Vagina (tissue), 2 donors: ENCODE measurements at regions not wholly inside any gene's neighbourhood (a gene's known extent, or its start where the extent isn't known, plus 50 kb on each side); places are given as distances from the start of the nearest gene placed in this dataset.

Source experiments
- DNase-seq, 2 donors: peaks; one replicate each; pipeline ENCODE4 v3.0.0-alpha.2; 2017; ENCODE audit errors: extremely low spot score in 2 of 2
- H3K27ac ChIP-seq: fragments of 200-600 bp; sonication (generic); one replicate; pipeline ENCODE4 v1.5.1; 2019
- H3K27me3 ChIP-seq: fragments of 200-600 bp; sonication (generic); one replicate; pipeline ENCODE4 v1.5.1; 2019
- H3K36me3 ChIP-seq, 2 donors: fragments of 200-600 bp; sonication (generic); one replicate each; pipeline ENCODE4 v1.5.1; 2017 to 2019
- H3K4me1 ChIP-seq: fragments of 200-600 bp; sonication (generic); one replicate; pipeline ENCODE4 v1.5.1; 2019
- H3K4me3 ChIP-seq, 2 donors: fragments of 200-600 bp; sonication (generic); 1 replicate in 1 of 2; 2 replicates in 1 of 2; pipeline ENCODE4 v1.5.1; 2016 to 2019
- H3K9me3 ChIP-seq: fragments of 200-600 bp; sonication (generic); one replicate; pipeline ENCODE4 v1.5.1; 2019
- CTCF ChIP-seq, 3 experiments: fragments of 450-650 bp in 2 of 3; fragments of 200-600 bp in 1 of 3; sonication (generic) in 1 of 3; IDR thresholded peaks; one replicate each; pipeline ENCODE4 v1.5.1; 2017 to 2019; ENCODE audit warnings: antibody characterized with exemption in 3 of 3, mild to moderate bottlenecking in 2 of 3, moderate library complexity in 2 of 3
- POLR2A ChIP-seq, 2 donors: fragments of 450-650 bp; IDR thresholded peaks; one replicate each; pipeline ENCODE4 v1.6.1; 2017; ENCODE audit warnings: antibody characterized with exemption in 2 of 2, mild to moderate bottlenecking in 2 of 2, moderate library complexity in 2 of 2
- POLR2AphosphoS5 ChIP-seq, 2 donors: sonication (generic); formaldehyde crosslinking; IDR thresholded peaks; one replicate each; pipeline ENCODE4 v1.9.0; 2017; ENCODE audit warnings: antibody characterized with exemption in 2 of 2, mild to moderate bottlenecking in 2 of 2, low read depth in 1 of 2; ENCODE audit not compliant: insufficient read depth in 1 of 2
- intact Hi-C: fragments of 100-400 bp; cut with DNase I; formaldehyde crosslinking; loops from one replicate; pipeline ENCODE4 v1.15.1; 2023

GRCh38 chr3:21839592-21839991, 88.6 kb upstream of the ZNF385D start:
- intact Hi-C loops: no loop called here

GRCh38 chr3:21847005-21847404, 96.0 kb upstream of the ZNF385D start:
- no peaks in the 10 kb centered on the region for H3K36me3 ChIP-seq
- H3K4me3 ChIP-seq: no peak overlapping the region
- intact Hi-C loops: no loop called here
- DNase-seq: no peak
- TF ChIP-seq CTCF (IDR thresholded peaks at IDR 0.05): no peak
- no peak for TF ChIP-seq POLR2A (IDR thresholded peaks at IDR 0.05)
- no peak for TF ChIP-seq POLR2AphosphoS5 (IDR thresholded peaks at IDR 0.05; ENCODE audit: insufficient read depth in 1 of 2, low read depth in 1 of 2)
- no peaks in the 10 kb centered on the region for H3K27me3 ChIP-seq
- H3K9me3 ChIP-seq: no peaks in the 10 kb centered on the region
- no peaks in the 10 kb centered on the region for H3K4me1 ChIP-seq
- H3K27ac ChIP-seq: no peak overlapping the region

More at GRCh38 chr3:21839592-21839991, 88.6 kb upstream of the ZNF385D start:
- Histone ChIP-seq H3K9me3 (no peaks in the 10 kb centered on the region), H3K27me3 (no peaks in the 10 kb centered on the region), H3K4me1 (no peaks in the 10 kb centered on the region), H3K36me3 (no peaks in the 10 kb centered on the region), H3K4me3 (no peak overlapping the region), H3K27ac (no peak overlapping the region)
- no peak for TF ChIP-seq POLR2AphosphoS5 (IDR thresholded peaks at IDR 0.05; ENCODE audit: insufficient read depth in 1 of 2, low read depth in 1 of 2)
- no peak for TF ChIP-seq CTCF (IDR thresholded peaks at IDR 0.05)
- TF ChIP-seq POLR2A (IDR thresholded peaks at IDR 0.05): no peak
- DNase-seq: no peak

GRCh38 chr3:21859124-21860081, 108.4 kb upstream of the ZNF385D start:
- Histone ChIP-seq H3K4me1 (no peaks in the 10 kb centered on the region), H3K4me3 (no peak overlapping the region), H3K9me3 (no peaks in the 10 kb centered on the region), H3K36me3 (no peaks in the 10 kb centered on the region), H3K27ac (no peak overlapping the region), H3K27me3 (no peaks in the 10 kb centered on the region)
- TF ChIP-seq POLR2AphosphoS5 (IDR thresholded peaks at IDR 0.05; ENCODE audit: insufficient read depth in 1 of 2, low read depth in 1 of 2) (no peak), POLR2A (IDR thresholded peaks at IDR 0.05) (no peak), CTCF (IDR thresholded peaks at IDR 0.05) (no peak)
- intact Hi-C loops: no loop called here
- no peak for DNase-seq

GRCh38 chr3:21860082-21860475, 109.1 kb upstream of the ZNF385D start:
- no peaks in the 10 kb centered on the region for H3K36me3 ChIP-seq
- TF ChIP-seq POLR2AphosphoS5 (IDR thresholded peaks at IDR 0.05; ENCODE audit: insufficient read depth in 1 of 2, low read depth in 1 of 2) (no peak), POLR2A (IDR thresholded peaks at IDR 0.05) (no peak), CTCF (IDR thresholded peaks at IDR 0.05) (no peak)
- no peak overlapping the region for H3K4me3 ChIP-seq
- H3K4me1 ChIP-seq: no peaks in the 10 kb centered on the region
- no peaks in the 10 kb centered on the region for H3K27me3 ChIP-seq
- intact Hi-C loops: no loop called here
- no peak overlapping the region for H3K27ac ChIP-seq
- H3K9me3 ChIP-seq: no peaks in the 10 kb centered on the region
- no peak for DNase-seq

- TF ChIP-seq POLR2AphosphoS5 (IDR thresholded peaks at IDR 0.05; ENCODE audit: insufficient read depth in 1 of 2, low read depth in 1 of 2): no peak
- Histone ChIP-seq H3K4me3 (no peak overlapping the region), H3K4me1 (no peaks in the 10 kb centered on the region), H3K9me3 (no peaks in the 10 kb centered on the region), H3K27me3 (no peaks in the 10 kb centered on the region), H3K27ac (no peak overlapping the region), H3K36me3 (no peaks in the 10 kb centered on the region)
- intact Hi-C loops: no loop called here
- no peak for DNase-seq
These were observed 109.6 kb upstream of the ZNF385D start for GRCh38 chr3:21860657-21861056.
